HG03457 (cell line): ENCODE measurements at regions not wholly inside any gene's neighbourhood (a gene's known extent, or its start where the extent isn't known, plus 50 kb on each side); places are given as distances from the start of the nearest gene placed in this dataset.
"Not testable (repeated sequence)": the region's sequence is repeated elsewhere in the genome, so short reads cannot be mapped to it uniquely, and the experiment has no call there.

Experiments
- ATAC-seq: cut with Tn5 transposase; IDR thresholded peaks from one replicate; pipeline ENCODE4 v1.9.1; 2021; ENCODE audit warnings: moderate number of reproducible peaks; ENCODE audit not compliant: unreplicated experiment

DNA sequence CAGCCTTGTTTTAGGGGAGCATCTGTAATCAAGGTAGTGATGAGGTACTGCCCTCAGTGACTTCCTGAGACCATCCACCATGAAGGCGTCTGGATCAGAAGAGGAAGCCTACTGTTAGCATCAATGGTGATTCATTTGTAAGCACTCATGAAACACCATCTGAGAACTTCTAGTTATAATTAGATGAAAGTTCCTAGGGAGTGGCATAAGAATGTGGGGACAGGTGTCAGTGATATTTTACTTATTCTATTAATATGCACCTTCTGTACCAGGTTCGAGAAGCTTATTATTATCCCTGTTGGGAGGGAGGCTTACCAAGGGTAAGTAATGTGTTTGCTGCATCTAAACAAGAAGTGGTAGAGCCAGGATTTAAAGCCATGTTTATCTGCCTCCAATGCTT, 295.8 kb upstream of the TBL1XR1 start:
- no peak for ATAC-seq

- no peak for ATAC-seq
These were observed 296.9 kb upstream of the TBL1XR1 start for GRCh38 chr3:177494216-177494615.

DNA sequence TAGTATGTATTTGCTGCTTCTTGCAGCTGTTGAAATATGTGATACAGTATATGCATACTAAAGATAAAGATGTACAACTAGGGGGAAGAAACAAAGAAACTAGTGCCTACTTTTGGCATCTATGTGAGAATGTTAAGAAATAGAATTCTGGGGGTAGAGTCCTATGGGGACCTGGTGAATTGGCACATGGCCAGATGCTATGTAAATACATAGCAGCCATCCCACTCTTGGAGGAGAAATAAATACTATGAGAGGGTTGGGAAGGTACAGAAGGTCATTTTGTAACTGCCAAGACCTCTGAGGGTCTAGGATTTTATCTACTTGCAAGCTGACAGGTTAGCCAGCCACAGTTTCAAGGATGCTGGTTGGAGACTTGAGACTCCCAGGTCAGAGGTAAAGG, 298.3 kb upstream of the TBL1XR1 start:
- no peak for ATAC-seq

GRCh38 chr3:177498037-177498857, 301.0 kb upstream of the TBL1XR1 start:
- ATAC-seq: no peak

DNA sequence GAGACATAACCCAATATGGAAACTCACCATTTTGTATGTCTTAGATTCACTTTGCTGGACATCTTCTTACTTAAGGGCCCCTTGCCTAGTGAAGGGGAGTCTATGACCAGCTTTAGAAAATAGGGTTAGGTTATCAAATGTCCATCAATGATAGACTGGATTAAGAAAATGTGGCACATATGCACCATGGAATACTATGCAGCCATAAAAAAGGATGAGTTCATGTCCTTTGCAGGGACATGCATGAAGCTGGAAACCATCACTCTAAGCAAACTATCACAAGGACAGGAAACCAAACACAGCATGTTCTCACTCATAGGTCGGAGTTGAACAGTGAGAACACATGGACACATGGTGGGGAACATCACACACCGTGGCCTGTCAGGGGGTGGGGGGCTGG, 301.8 kb upstream of the TBL1XR1 start:
- not testable (repeated sequence) for ATAC-seq

GRCh38 chr3:177499779-177500423, 302.6 kb upstream of the TBL1XR1 start:
- ATAC-seq: no peak

DNA sequence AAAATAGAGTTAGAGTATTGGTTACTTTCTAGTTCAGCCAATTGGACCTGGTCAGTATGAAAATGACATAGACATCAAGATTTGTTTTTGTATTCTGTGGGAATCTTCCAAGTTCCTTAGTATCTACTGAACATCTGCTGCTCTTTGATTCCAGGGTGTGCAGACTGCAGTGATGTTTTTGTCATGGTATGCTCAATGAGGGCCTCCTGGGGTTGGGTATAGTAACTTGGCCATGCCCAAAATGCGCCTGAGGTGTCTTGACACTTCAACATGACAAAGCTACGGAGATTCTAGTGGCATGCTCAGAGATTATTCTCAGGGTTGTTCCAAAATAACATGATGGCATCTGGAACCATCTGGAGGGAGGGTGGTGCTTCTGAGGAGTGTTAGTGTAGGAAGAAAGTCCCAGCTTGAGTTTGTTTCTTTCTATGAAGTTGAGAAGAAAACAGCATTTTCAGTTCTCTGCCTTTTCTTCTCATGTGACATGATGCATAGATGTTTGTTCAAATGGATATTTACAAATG, 313.5 kb upstream of the TBL1XR1 start:
- ATAC-seq: no peak

- ATAC-seq: no peak
These were observed 315.9 kb upstream of the TBL1XR1 start for GRCh38 chr3:177512945-177513814.

- ATAC-seq: no peak
These were observed 316.7 kb upstream of the TBL1XR1 start for GRCh38 chr3:177513815-177514610.

DNA sequence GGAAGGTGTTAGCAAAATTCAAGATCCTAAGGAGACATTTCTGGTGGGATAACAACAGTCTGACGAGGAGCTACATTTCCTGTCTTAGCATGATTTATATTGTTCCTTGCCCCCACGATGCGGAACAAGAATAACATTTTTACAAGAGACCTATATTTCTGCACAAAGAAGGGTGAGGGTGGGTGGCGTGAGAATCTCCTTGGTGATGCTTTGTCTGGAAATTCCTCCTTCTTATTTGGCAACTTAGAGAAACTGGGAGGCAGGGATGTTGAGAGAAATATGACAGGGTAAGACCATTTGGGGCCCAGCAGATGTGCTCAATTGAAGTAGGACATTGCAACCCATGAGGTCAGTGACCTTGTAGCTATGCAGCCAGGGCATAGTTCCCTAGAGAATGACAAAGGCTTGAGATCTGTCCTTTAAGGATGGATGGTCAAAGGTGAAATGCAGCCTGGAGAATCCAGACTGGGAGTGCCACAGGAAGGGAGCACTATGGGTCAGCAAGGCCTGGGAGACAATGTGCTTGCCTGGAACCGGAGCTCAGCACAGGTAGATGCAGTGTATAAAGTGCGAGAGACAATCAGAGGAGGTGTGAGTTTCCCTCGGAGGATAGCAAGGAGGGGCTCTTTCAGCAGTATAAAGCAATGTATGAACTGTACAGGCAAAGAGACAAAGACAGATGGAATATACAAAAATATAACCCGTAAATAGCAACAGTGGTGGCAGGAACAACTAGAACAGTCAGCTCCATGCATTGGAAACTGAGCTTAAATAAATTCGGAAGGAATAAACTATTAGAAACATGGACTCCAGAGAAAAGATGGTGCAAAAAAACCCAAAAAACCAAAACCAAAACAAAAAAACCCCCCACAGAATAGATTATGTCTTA, 317.6 kb upstream of the TBL1XR1 start:
- no peak for ATAC-seq

DNA sequence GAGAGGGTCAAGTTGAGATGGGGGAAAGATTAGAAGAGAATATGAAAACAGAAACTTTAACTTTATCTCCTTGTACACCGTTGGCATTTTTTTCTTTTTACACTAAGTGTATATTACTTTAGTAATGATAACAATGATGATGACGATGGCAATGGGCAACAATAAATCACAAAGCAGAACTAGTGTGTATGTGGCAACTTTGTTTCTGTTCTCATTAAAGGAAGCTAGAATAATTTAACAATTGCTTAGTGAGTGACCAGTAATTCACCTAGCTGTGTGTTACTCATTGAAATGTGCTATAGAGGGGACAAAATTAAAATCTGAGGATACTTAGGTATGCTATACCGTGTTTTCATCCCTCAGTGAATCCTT, 318.5 kb upstream of the TBL1XR1 start:
- ATAC-seq: no peak

GRCh38 chr3:177516158-177517011, 319.1 kb upstream of the TBL1XR1 start:
- no peak for ATAC-seq

- no peak for ATAC-seq
These were observed 320.6 kb upstream of the TBL1XR1 start for GRCh38 chr3:177517906-177518305.

DNA sequence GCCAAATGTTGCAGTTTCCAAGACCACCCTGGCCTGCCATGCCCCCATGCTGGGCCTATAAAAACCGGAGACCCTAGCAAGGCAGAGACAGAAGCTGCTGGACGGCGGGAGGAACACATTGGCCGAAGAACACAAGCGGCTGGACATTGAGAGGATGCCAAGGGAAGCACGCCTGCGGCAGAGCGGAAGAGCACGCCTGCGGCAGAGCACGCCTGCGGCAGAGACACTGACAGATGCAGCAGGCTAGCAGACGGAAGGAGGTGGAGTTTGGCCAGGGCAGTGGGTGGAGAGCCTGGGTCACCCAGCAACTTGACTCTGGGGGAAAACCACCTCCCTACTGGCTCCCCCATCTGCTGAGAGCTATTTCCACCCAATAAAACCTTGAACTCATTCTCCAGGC, 322.3 kb upstream of the TBL1XR1 start:
- no peak for ATAC-seq

- no peak for ATAC-seq
These were observed 324.0 kb upstream of the TBL1XR1 start for GRCh38 chr3:177521305-177521704.

DNA sequence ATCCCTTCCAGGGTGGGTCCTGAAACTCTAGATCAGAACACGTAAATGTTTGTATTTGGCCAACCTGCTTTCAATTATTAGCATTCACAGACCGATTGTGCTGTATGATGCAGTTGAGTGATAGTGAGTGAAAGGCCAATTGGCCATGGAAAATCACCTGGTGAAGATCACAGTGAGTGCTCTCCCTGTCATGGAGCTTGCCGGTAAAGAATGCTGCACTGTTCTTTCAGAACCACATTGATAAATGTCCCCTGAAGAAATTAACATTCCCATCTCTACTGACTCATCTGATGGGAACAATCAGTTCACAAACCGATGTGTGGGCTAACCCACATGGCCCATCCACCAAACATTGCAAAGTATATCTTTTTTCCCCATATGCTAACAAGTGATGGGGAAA, 324.8 kb upstream of the TBL1XR1 start:
- ATAC-seq: no peak

DNA sequence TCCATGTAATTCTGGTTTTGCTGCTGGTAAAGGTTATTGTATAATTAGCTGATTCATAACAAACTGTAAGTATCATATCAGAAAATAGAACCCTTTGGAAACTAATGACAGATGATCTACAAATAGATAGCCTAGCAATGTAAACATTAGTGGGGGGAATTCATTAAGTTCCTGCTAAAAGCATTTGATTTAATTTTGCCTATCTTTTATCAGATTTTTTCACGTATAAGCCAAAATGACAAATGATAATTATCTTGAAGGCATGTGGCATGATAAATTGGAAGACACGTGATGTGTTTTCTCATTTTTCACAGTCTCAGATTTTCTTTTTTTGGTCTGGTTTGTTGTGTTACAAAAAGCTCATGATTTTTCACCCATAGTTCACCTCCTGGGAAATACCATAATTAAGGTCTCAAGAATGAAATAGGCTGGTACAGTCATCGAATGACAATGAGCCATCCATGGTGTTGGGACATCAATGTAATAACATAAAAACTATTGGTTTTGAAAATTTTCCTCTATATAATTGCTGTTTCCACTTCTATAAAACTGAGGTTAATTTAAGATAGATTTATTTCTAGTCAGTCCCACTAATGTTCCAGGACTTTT, 325.9 kb upstream of the TBL1XR1 start:
- ATAC-seq: no peak

DNA sequence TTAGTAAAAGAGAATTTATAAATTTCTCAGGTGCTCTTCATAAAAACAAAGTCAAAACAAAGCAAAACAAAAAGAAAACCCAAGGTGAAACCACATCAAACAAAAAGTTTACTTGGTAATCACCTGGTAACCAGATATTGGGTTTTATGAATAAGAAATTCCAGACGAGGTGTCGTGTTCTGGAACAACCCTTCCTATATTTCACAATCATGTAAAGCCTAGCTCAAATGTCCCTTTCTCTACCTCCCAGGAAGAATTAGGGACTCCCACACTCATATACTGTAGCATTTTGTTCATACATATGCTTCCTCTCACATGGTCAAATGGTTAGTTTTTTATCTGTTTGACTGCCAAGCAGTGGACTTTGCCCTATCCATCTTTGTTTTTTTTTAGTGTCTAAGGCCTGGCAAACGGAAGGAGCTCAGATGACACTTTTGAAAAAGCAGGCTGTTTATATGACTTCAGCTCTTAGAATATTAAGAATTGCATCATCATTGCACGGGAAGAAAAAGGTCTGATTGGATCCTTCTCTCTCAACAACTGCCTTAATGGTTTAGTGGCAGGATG, 326.7 kb upstream of the TBL1XR1 start:
- ATAC-seq: no peak
